HK-2 (cell line): ENCODE measurements at regions not wholly inside any gene's neighbourhood (a gene's known extent, or its start where the extent isn't known, plus 50 kb on each side); places are given as distances from the start of the nearest gene placed in this dataset.

ENCODE experiments used
- DNase-seq: peaks from one replicate; pipeline ENCODE4 v3.0.0-alpha.2; 2018; ENCODE audit not compliant: unreplicated experiment

GRCh38 chr10:71069909-71070666 is 142.3 kb upstream of the UNC5B start:
- no peak for DNase-seq

- no peak for DNase-seq
Measured at GRCh38 chr10:71070741-71071140, 141.6 kb upstream of the UNC5B start.

DNA sequence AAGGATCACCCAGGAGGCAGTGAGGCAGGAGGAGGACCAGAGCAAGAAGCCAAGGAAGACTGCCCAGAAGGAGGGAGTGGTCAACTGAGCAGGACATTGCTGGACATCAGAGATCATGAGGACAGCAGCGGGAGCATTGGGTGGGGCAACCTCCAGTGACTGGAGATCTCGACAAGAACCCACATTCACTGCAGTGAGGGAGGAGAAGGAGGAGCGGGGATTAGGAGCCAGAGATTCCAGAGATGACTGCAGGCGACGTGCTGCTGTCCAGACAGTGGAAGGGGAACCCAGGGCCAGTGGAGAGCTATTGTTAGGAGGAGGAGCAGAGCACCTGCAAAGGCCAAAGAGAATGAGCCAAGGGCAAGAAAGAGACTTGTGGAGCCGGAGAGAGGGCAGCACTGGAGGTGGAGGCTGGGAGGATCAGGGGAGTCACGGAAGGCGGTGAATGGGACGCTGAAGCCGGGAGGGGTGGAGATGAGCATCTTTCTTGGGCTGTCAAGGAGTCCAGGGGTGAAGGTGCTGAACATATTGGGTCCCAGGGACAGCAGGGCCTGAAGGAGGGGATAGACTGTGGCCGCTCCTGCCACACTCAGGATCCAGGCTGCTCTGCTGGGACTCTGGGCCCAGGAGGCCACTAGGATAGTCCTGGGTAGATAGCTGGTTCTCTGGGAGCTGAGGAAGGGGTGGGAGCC is 140.1 kb upstream of the UNC5B start:
- no peak for DNase-seq

- no peak for DNase-seq
Measured at GRCh38 chr10:71072823-71073210, 139.6 kb upstream of the UNC5B start.

- no peak for DNase-seq
Measured at GRCh38 chr10:71073451-71074175, 138.8 kb upstream of the UNC5B start.

- DNase-seq = no peak
Measured at GRCh38 chr10:71074176-71074755, 138.1 kb upstream of the UNC5B start.

GRCh38 chr10:71075086-71075758 is 137.1 kb upstream of the UNC5B start:
- DNase-seq = no peak

DNA sequence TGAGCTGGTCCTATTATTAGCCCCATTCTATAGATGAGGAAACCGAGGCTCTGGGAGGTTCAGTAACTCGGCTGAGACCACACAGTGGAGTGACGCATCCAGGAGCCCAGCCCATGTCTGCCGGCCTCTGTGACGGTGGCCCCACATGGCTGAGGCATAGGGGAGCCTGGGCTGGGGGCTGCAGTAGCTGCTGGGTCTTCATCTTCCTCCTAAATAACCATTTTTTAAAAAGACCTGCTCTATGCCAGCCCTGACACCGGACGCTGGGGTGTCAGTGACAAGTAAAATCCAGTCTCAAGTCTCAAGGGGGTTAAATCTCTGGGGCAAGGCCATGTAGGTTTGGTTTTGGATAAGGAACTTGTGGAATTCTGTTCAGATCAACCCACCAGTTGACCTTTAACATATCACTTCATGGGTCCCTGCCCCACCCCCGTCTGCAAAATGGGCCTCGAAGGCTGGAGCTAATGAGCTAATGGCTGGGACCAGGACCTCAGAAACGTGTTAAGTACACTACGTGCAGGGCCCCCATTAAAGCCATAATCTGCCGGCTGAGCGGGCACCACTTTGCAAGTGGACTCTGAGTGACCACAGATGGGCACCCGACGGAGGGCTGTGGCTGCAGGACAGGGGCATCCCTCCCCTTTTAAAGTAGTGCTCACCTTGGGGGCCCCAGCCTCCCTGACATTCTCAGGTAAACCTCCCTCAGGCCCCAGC is 136.5 kb upstream of the UNC5B start:
- no peak for DNase-seq

- DNase-seq = no peak
Measured at GRCh38 chr10:71076473-71077142, 135.8 kb upstream of the UNC5B start.

GRCh38 chr10:71077143-71077581 is 135.2 kb upstream of the UNC5B start:
- no peak for DNase-seq

DNA sequence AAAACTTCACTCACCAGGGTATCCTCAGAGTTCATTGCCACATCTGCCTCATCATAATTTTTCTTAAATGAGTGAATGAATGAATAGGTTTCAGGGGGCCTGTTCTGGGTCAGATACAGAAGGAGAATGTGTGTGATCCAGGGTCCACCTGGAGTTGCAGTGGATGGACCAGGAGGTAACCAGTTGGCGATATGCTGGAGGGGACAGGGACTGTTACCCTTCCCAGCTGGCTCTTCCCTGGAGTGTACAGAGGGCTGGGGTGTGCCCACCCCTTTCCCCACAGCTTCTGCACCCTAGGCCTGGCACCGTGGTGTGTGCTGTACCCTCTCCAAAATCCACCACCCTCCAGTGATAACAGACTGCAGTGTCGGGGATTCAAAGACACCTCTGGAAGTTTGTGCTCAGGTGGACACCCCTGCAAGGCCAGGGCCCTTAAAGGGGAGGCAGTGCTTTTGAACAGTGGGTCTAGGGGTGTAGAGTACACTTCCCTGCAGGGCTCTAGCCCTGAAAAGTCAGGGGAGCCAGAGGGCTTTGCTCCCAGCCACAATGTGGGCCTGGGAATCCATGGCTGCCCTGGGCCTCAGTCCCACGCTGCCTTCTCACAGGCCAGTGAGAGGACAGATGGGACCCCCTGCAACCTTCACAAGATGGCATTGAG is 134.4 kb upstream of the UNC5B start:
- no peak for DNase-seq

DNA sequence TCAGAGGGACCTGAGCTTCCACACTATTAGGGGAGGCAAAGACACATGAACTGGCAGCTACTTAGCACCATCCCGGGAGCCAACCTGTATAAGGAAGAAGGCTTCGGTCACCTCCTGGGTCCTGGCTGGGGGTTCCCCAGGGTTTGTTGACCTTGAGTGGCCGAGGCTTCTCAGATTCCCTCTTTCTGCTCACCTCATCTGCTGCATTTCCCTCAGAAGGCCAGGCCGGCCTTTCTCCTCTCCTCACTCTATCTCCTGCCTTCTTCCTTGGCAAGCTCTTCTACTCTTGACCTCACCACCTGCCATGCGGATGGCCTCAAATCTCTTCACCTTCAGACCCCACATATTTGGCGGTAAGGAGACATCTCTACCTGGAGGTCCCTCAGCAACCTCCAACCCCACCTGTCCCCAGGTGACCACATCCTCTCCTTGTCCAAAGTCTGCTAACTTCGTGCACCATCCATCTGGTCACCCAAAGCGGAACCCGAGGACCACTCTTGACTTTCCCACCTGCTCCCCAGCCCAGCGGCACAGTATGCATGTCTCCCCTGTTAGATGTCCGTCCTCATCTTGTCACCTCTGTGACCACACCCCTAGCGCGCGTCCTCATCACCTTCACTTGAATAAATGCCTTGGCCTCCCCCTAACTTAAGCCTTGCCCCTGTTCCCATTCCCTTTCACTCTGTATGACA is 133.8 kb upstream of the UNC5B start:
- DNase-seq = no peak

- DNase-seq = no peak
Measured at GRCh38 chr10:71079761-71080380, 132.5 kb upstream of the UNC5B start.

DNA sequence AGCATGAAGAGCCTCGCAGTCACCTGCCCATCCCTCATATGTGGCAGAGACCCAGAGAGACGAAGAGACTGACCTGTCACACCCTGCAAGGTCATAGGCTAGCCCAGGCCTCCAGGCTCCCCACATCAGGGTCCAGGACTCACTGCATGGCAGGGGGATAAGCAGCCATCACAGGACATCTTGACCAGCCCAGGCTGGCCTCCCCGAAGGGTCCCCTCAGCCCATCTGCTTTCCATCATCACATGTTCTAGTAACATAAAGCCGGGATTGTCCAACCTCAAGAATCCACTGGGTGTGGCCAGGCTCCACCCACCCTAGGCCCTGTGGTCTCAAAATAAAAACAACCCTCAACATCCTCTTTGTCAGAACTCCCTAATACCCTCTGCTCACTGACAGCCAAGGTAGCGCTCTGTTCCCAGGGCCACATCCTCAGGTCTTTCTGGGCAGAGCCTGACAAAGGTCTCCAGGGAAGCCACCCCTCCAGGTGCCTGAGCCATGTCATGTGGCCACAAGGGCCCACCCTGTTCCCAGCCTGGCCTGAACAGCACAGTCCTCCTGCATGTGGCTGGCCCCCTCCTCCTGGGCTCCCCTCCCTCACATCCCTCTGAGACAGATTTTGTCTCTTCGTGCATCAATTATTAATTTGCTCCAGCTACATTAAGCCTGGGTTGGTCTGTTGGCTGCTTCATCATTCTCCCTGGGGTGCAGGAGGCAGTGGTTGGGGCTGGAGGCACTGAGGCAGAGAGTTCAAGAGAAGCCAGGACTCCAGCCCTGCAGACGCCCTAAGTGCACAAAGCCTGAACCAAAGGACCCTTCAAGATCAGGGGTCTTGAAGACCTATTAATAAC is 131.8 kb upstream of the UNC5B start:
- DNase-seq = no peak

- DNase-seq = no peak
Measured at GRCh38 chr10:71081229-71081560, 131.2 kb upstream of the UNC5B start.

DNA sequence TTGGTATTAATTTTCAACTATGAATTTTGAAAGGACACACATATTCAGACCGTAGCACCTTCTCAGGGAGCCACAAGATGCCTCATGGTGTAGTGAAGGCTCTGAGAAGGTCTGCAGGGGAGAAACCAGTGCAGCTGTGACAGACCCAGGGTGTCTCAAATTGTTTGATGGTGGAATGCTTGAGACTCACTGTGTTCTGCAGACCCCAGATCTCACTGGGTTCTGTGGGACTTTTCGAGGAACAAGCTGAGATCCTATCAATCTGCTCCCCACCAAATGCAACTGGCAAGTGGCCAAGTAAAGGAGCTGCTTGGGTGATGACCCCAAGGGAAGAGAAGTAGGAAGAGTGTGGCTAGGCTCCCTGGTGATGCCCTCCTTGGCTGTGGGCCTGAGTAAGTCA is 130.5 kb upstream of the UNC5B start:
- no peak for DNase-seq

GRCh38 chr10:71082960-71083715 is 129.2 kb upstream of the UNC5B start:
- no peak for DNase-seq

- DNase-seq = no peak
Measured at GRCh38 chr10:71083716-71083975, 128.7 kb upstream of the UNC5B start.
